PC-3 (cell line): ENCODE measurements at regions not wholly inside any gene's neighbourhood (a gene's known extent, or its start where the extent isn't known, plus 50 kb on each side); places are given as distances from the start of the nearest gene placed in this dataset.

ENCODE experiments used
- ATAC-seq: fragments of 200-7000 bp; cut with Tn5 transposase; 2 replicates; pipeline ENCODE4 v1.9.1; 2020; ENCODE audit warnings: mild to moderate bottlenecking, moderate library complexity
- BruUV-seq: library from RNA; stranded (reverse); fragments of 400-500 nt; replicated peaks from 2 replicates; lab custom pipeline; 2021; lab: Mats Ljungman, UMichigan
- CTCF ChIA-PET: fragments of 300-600 bp; sonication (Branson Sonifier 250); formaldehyde crosslinking; loops from one replicate; lab custom pipeline; 2022; ENCODE audit warnings: antibody characterized with exemption; lab: Charles Lee
- POLR2A ChIA-PET: fragments of 300-600 bp; sonication (Branson Sonifier 250); formaldehyde crosslinking; loops from one replicate; lab custom pipeline; 2022; ENCODE audit warnings: antibody characterized with exemption; ENCODE audit not compliant: unreplicated experiment; lab: Charles Lee
- DNase-seq: peaks from one replicate; pipeline ENCODE4 v3.0.0-alpha.2; 2015
- H2AFZ ChIP-seq: fragments of 300-600 bp; sonication (generic); 2 replicates; pipeline ENCODE4 v1.6.0; 2016; ENCODE audit warnings: antibody characterized with exemption, low read length
- H3F3A ChIP-seq: fragments of 300-600 bp; sonication (generic); one replicate; pipeline ENCODE4 v1.6.0; 2017; ENCODE audit warnings: antibody characterized with exemption, low read length, control low read depth, mild to moderate bottlenecking; ENCODE audit not compliant: unreplicated experiment
- H3K27ac ChIP-seq: fragments of 300-600 bp; sonication (generic); 2 replicates; pipeline ENCODE4 v1.5.1; 2016; ENCODE audit warnings: mild to moderate bottlenecking, low read length
- H3K27me3 ChIP-seq: fragments of 300-600 bp; sonication (generic); 2 replicates; pipeline ENCODE4 v1.6.1; 2016; ENCODE audit warnings: low read length, mixed read lengths
- H3K36me3 ChIP-seq: fragments of 300-600 bp; sonication (generic); 2 replicates; pipeline ENCODE4 v1.6.1; 2016; ENCODE audit warnings: low read depth, mixed run types, low read length, mixed read lengths
- H3K4me1 ChIP-seq: fragments of 300-600 bp; sonication (generic); 2 replicates; pipeline ENCODE4 v1.5.1; 2016; ENCODE audit warnings: low read length; ENCODE audit not compliant: insufficient read depth
- H3K4me2 ChIP-seq: fragments of 300-600 bp; sonication (generic); 2 replicates; pipeline ENCODE4 v1.6.0; 2016; ENCODE audit warnings: low read length
- H3K4me3 ChIP-seq: fragments of 300-600 bp; sonication (generic); 2 replicates; pipeline ENCODE4 v1.5.1; 2016; ENCODE audit warnings: mild to moderate bottlenecking, low read length, mixed read lengths
- H3K79me2 ChIP-seq: fragments of 300-600 bp; sonication (generic); 2 replicates; pipeline ENCODE4 v1.6.1; 2017; ENCODE audit warnings: low read length, mixed read lengths
- H3K9ac ChIP-seq: fragments of 300-600 bp; sonication (generic); 2 replicates; pipeline ENCODE4 v1.6.0; 2016; ENCODE audit warnings: mild to moderate bottlenecking, low read length
- H3K9me2 ChIP-seq: fragments of 300-600 bp; sonication (generic); replicated peaks from 2 replicates; pipeline ENCODE4 v1.6.1; 2016; ENCODE audit warnings: mixed run types, low read length, mixed read lengths
- H3K9me3 ChIP-seq: fragments of 300-600 bp; sonication (generic); 2 replicates; pipeline ENCODE4 v1.6.1; 2016; ENCODE audit warnings: low read length, mixed read lengths
- H4K20me1 ChIP-seq: fragments of 300-600 bp; sonication (generic); 2 replicates; pipeline ENCODE4 v1.6.1; 2016; ENCODE audit warnings: low read length, mixed read lengths
- EZH2 ChIP-seq: fragments of 300-600 bp; sonication (generic); IDR thresholded peaks from one replicate; pipeline ENCODE4 v1.6.1; 2017; ENCODE audit warnings: antibody characterized with exemption, mild to moderate bottlenecking, low read length; ENCODE audit not compliant: unreplicated experiment
- EZH2phosphoT487 ChIP-seq: fragments of 300-600 bp; sonication (generic); IDR thresholded peaks from 2 replicates; pipeline ENCODE4 v1.6.1; 2018; ENCODE audit warnings: mild to moderate bottlenecking, antibody characterized with exemption, low read length, borderline replicate concordance
- intact Hi-C: fragments of 100-400 bp; cut with micrococcal nuclease; formaldehyde crosslinking; loops from 2 replicates; pipeline ENCODE4 v1.9.0; 2023
- TF ChIP-seq, protein P1 (sequence below): fragments of 300-600 bp; sonication (generic); conservative IDR thresholded peaks from 2 replicates; pipeline ENCODE4 v1.5.1; 2017; ENCODE audit warnings: antibody characterized with exemption, low read depth, mild to moderate bottlenecking, low read length

DNA sequence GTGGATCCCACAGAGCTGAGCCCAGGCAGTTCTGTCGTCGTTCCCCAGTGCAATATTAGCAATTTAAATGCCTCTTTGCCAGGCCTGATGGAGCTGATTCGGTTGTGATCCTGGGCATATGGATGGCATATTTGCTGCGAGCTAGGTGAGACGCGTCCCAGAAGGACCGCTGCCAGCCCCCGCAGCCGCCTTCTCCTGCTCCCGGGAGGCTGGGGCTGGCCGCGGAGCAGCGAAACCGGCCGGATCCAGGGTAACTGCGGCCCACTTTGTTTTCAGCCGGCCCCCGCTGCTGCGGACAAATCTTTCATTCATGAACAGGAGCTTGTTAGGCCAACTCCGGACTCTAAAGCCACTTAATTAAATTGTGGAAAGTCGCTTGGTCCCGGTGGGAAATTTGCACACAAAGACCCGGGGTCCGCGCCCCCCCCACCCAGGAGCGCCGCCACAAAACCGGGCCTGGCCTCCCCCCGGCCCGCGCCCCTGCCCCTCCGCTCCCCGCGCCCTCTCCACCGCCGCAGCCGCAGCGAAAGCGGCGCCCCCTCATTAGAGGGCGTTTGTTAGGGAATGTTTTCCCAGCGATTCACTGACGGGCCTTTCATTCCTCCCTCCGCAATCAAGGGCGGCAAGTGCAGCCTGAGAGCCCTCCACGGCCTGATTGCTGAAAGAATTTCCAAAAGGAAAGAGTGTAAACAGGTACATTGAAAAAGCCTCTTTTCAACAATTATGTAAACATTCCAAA lies 383.3 kb downstream of the RRAGC start:
- ChIA-PET POLR2A (no interaction called here), CTCF (no interaction called here)
- no TSS peak for BruUV-seq
- Histone ChIP-seq H2AFZ (no peak overlapping the region), H3K9me2 (no peaks in the 10 kb centered on the region), H3K36me3 (no peaks in the 10 kb centered on the region), H3K4me1 (no peaks in the 10 kb centered on the region), H3K9ac (no peak overlapping the region), H3K4me3 (no peak overlapping the region), H3K79me2 (no peaks in the 10 kb centered on the region), H3K9me3 (no peaks in the 10 kb centered on the region), H3K4me2 (no peak overlapping the region), H4K20me1 (no peaks in the 10 kb centered on the region), H3K27me3 (peaks cover 60% of the 10 kb centered on the region), H3K27ac (no peak overlapping the region), H3F3A (no peaks in the 10 kb centered on the region)
- no peak for DNase-seq
- intact Hi-C loops = no loop called here
- ATAC-seq = no peak
- TF ChIP-seq, protein P1, sequence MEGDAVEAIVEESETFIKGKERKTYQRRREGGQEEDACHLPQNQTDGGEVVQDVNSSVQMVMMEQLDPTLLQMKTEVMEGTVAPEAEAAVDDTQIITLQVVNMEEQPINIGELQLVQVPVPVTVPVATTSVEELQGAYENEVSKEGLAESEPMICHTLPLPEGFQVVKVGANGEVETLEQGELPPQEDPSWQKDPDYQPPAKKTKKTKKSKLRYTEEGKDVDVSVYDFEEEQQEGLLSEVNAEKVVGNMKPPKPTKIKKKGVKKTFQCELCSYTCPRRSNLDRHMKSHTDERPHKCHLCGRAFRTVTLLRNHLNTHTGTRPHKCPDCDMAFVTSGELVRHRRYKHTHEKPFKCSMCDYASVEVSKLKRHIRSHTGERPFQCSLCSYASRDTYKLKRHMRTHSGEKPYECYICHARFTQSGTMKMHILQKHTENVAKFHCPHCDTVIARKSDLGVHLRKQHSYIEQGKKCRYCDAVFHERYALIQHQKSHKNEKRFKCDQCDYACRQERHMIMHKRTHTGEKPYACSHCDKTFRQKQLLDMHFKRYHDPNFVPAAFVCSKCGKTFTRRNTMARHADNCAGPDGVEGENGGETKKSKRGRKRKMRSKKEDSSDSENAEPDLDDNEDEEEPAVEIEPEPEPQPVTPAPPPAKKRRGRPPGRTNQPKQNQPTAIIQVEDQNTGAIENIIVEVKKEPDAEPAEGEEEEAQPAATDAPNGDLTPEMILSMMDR = no peak
- TF ChIP-seq EZH2 = no peak
- TF ChIP-seq EZH2phosphoT487 = no peak

DNA sequence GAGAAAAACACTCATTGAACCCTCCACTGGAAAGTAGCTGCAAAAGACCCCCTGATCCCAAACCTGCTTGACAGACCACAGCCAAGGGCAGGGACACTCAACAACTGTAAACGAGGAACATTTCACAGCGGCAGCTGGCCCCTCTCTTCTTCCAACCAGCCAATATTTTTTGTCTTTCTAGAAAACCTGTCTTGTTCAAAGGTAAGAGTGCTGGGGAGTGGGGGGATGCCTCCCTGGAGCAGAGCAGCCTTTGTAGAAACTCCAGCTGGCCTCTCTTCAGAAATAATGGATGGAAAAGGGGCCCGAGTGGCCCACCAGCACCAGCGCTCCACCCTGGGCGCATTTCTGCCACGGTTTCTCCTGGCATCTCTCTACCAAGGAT lies 384.0 kb downstream of the RRAGC start:
- Histone ChIP-seq H3K27ac (no peak overlapping the region), H4K20me1 (no peaks in the 10 kb centered on the region), H3K27me3 (peaks cover 60% of the 10 kb centered on the region), H3K9me3 (no peaks in the 10 kb centered on the region), H3K36me3 (no peaks in the 10 kb centered on the region), H3F3A (no peaks in the 10 kb centered on the region), H3K4me2 (no peak overlapping the region), H3K4me1 (no peaks in the 10 kb centered on the region), H2AFZ (no peak overlapping the region), H3K79me2 (no peaks in the 10 kb centered on the region), H3K4me3 (no peak overlapping the region), H3K9me2 (no peaks in the 10 kb centered on the region), H3K9ac (no peak overlapping the region)
- TF ChIP-seq EZH2 (no peak), EZH2phosphoT487 (no peak)
- TF ChIP-seq, protein P1 = no peak
- POLR2A ChIA-PET = no interaction called here
- DNase-seq = no peak
- no TSS peak for BruUV-seq
- intact Hi-C loops = no loop called here
- CTCF ChIA-PET = no interaction called here
- ATAC-seq = no peak
